HG02870 (cell line): ENCODE measurements at regions not wholly inside any gene's neighbourhood (a gene's known extent, or its start where the extent isn't known, plus 50 kb on each side); places are given as distances from the start of the nearest gene placed in this dataset.

Source experiments
- ATAC-seq: cut with Tn5 transposase; IDR thresholded peaks from one replicate; pipeline ENCODE4 v1.9.1; 2021; ENCODE audit warnings: mild to moderate bottlenecking, moderate library complexity; ENCODE audit not compliant: unreplicated experiment

- no peak for ATAC-seq
Measured at GRCh38 chr6:6518631-6519427, 69.7 kb upstream of the LY86 start.

DNA sequence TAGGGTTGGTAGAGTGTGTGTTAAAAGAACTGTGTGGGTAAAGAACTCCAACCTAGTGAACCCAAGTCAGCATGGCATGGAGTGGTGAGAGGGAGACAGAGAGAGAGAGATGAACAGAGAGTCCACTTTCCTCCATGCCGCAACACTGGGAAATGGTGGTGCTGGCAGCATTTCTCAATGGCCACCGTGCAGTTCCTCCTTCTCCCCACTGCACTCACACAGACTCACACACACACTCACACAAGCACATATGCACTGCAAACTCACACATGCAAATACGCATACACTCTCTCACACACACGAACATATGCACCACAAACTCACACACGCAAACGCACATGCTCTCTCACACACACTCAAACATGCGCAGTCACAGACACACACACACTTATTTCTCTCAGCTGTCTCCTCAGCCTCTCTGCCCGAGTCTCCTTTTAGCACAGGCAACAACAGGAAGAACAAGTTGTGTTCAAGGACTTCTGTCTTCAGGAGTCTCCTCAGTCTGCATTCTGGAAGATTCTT lies 66.5 kb upstream of the LY86 start:
- ATAC-seq: no peak

- no peak for ATAC-seq
Measured at GRCh38 chr6:6522709-6523108, 65.8 kb upstream of the LY86 start.

DNA sequence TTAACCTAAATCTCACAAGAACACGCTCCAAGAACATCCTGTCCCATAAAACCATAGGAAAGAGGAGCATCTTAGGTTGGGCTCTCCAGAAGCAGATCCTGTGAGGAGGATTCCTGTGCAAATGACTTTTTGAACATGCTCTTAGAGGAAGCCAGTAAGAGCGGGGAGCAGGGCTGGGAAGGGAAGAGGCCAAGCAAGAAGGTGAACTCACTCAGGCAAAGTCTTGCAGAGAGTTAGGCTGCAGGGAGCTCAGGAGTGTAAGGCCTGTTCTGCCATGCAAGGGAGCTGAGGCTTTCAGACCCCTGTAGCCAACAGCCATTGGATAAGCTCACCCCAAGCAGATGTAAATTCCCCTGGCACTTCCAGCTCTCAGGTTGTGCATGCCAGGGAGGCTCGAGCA lies 63.6 kb upstream of the LY86 start:
- ATAC-seq: no peak

DNA sequence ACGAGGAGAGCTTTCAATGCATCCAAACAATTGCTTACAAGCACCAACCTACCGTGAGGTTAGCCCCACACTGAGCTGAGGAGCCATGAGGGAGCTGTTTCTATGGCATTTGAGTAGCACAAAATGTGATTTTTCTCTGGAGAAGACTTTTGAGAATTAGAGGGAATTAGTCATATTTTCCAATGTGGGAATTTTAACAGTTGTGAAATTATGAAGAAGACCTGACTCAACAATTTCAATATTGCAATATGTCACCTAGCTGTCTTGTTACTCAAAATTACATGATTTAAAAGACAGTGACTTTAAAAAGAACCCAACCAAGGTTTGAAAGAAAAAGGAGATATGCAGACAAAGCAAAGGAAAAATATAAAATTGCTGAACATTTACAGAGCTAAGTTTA lies 62.6 kb upstream of the LY86 start:
- no peak for ATAC-seq

DNA sequence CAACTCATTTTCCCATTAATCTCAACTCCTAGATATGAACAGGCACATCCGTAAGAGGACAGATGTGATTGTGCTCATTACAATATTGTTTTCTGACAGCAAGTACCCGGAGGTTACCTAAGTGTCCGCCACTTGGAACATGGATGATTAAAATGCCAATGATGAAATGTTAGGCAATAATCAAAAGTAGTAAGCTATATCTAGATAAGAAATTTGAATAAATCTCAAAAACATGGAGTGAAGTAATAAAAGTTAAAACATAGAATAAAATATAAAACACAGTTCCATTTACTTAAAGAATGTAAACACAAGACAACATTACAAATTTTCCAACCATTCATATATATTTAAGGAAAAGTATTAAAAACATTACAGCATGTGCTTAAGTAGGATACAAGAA lies 59.2 kb upstream of the LY86 start:
- no peak for ATAC-seq

GRCh38 chr6:6533176-6533575 lies 55.3 kb upstream of the LY86 start:
- no peak for ATAC-seq

DNA sequence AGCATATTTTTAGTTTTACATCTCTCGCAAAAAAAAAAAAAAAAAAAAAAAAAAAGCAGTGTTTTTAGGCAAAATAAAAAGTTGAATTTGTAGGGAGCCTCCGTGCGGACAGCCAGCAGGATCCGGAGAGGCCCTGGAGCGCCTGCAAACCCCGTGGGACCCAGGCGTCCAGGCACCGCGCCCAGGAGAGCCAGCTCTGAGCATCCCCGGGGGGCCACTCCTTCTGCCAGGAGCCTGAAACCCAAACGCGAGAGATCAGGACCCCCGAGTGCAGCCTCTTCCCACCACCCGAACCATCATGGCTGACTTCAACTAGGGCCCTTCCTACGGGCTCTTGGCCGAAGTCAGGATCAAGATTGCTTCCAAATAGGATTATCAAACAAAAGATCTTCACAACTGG lies 54.1 kb upstream of the LY86 start:
- ATAC-seq: no peak

- no peak for ATAC-seq
Measured at GRCh38 chr6:6537488-6538260, 50.8 kb upstream of the LY86 start.

DNA sequence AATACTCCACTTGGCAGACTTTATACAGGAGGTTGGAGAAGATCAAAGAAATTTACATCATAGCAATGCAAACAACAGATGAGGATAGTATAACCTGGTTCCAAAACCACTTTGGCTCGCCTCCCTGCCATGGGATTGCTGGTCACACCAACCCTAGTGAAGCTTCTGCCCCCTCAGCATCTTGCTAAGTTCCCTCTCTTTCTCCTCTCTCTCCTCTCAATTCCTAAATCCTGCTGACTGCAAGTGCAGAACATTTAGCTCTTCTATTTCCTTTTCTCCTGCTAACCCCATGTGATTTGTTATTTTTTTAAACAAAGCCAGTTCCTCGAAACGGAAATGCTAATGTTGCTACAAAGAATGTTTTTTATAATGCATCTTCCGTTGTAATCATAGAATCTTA lies 50.3 kb upstream of the LY86 start:
- ATAC-seq: no peak
